ENCODE measurements at regions not wholly inside any gene's neighbourhood (a gene's known extent, or its start where the extent isn't known, plus 50 kb on each side); places are given as distances from the start of the nearest gene placed in this dataset.

GRCh38 chr14:32006263-32007110 lies 70.6 kb upstream of the ARHGAP5 start:
- Histone ChIP-seq H3K4me2 (ENCODE audit: insufficient read depth in 1 of 2, low read depth in 2 of 2, low read length in 2 of 2) (no peak overlapping the region), H3K23ac (ENCODE audit: insufficient read length) (no peak overlapping the region), H3K56ac (replicated peaks; ENCODE audit: insufficient read length, low read depth, low read length) (no peak overlapping the region), H3K18ac (ENCODE audit: extremely low read depth, low read length) (no peak overlapping the region), H3K27me3 (replicated peaks in 1 of 4; ENCODE audit: control insufficient read depth in 3 of 4, extremely low read depth in 1 of 4, insufficient read depth in 3 of 4, low read length in 3 of 4) (no peaks in the 10 kb centered on the region), H2BK120ac (replicated peaks; ENCODE audit: low read depth, low read length) (no peak overlapping the region), H3K79me2 (ENCODE audit: control insufficient read depth in 1 of 2, insufficient read depth in 2 of 2, low read length in 2 of 2) (no peaks in the 10 kb centered on the region), H3K79me1 (ENCODE audit: low read depth, low read length) (no peaks in the 10 kb centered on the region), H4K8ac (ENCODE audit: extremely low read depth, insufficient read depth, low read length) (peak overlapping the region; percentile 53; the same call in 1 of the 2 replicates), H4K91ac (replicated peaks; ENCODE audit: insufficient read length, low read length) (no peak overlapping the region), H3K36me3 (ENCODE audit: control insufficient read depth in 2 of 4, insufficient read depth in 4 of 4, low read length in 3 of 4) (no peaks in the 10 kb centered on the region), H3K4ac (replicated peaks; ENCODE audit: insufficient read length, low read depth, low read length) (no peak overlapping the region), H2BK12ac (ENCODE audit: low read depth, low read length) (peak overlapping the region; percentile 12; the same call in 1 of the 2 replicates), H3K27ac (ENCODE audit: low read depth, low read length) (no peak overlapping the region), H2AFZ (ENCODE audit: low read length) (peak overlapping the region; percentile 99), H3K23me2 (ENCODE audit: low read depth, low read length) (no peaks in the 10 kb centered on the region; the same call in 1 of the 2 replicates), H2BK15ac (ENCODE audit: low read length) (no peak overlapping the region), H4K20me1 (replicated peaks in 1 of 2; ENCODE audit: control insufficient read depth in 1 of 2, insufficient read depth in 2 of 2, low read length in 2 of 2) (no peaks in the 10 kb centered on the region), H2BK5ac (ENCODE audit: low read depth, low read length) (no peak overlapping the region), H2BK20ac (ENCODE audit: low read length) (peak overlapping the region; percentile 72; the same call in 1 of the 2 replicates), H2AK5ac (ENCODE audit: low read depth, low read length) (no peak overlapping the region), H3K9ac (replicated peaks in 1 of 4; ENCODE audit: extremely low read depth in 1 of 4, low read depth in 3 of 4, low read length in 3 of 4) (no peak overlapping the region), H4K5ac (ENCODE audit: insufficient read length, low read depth, low read length) (no peak overlapping the region), H3K4me1 (replicated peaks in 1 of 4; ENCODE audit: control insufficient read depth in 3 of 4, insufficient read depth in 4 of 4, low read length in 3 of 4) (peaks cover 0 to 8% (median 1%) of the 10 kb centered on the region in 4 experiments; a peak in 1 of 7 replicates), H3K4me3 (ENCODE audit: extremely low read depth in 1 of 4, insufficient read depth in 2 of 4, low read depth in 3 of 4, low read length in 4 of 4) (no peak overlapping the region), H3K9me3 (ENCODE audit: insufficient read depth in 2 of 2, low read depth in 1 of 2, low read length in 1 of 2) (no peaks in the 10 kb centered on the region), H3K14ac (ENCODE audit: insufficient read length) (no peak overlapping the region)
- no peak for FAIRE-seq
- ChIA-PET CTCF (ENCODE audit: partially characterized antibody) (interaction anchor here (0.5 to 2.0 kb wide), 8 partner anchors 8 to 245 kb away, joined by 3 to 8 read pairs (median 3); no protein-coding TSS in a partner anchor), POLR2A (ENCODE audit: partially characterized antibody) (no interaction called here)
- TF ChIP-seq E2F6 (IDR thresholded peaks at IDR 0.05) (peak; percentile 24; the same call in 1 of the 2 replicates), SIRT6 (IDR thresholded peaks at IDR 0.05; ENCODE audit: low read length) (no peak)
- 79% methylated on average over 14 of the region's 14 CpGs; no CpG with 5 or more reads in 1 of the 2 experiments for WGBS, 2 experiments (ENCODE audit: extremely low coverage in 1 of 2, insufficient coverage in 1 of 2, insufficient read length in 1 of 2, insufficient replicate concordance in 2 of 2, low coverage in 1 of 2, low lambda C conversion rate in 2 of 2, missing lambda C conversion rate in 1 of 2)
- DNase-seq (ENCODE audit: low read depth in 1 of 2, low spot score in 2 of 2), result no peak

Measured in H1 (cell line).